Ovary (tissue), 3 donors: ENCODE measurements at regions not wholly inside any gene's neighbourhood (a gene's known extent, or its start where the extent isn't known, plus 50 kb on each side); places are given as distances from the start of the nearest gene placed in this dataset.

Source experiments
- EP300 ChIP-seq: sonication (generic); formaldehyde crosslinking; IDR thresholded peaks from one replicate; pipeline ENCODE4 v1.6.1; 2017; ENCODE audit warnings: antibody characterized with exemption
- POLR2A ChIP-seq: fragments of 450-650 bp; IDR thresholded peaks from one replicate; pipeline ENCODE4 v1.6.1; 2017; ENCODE audit warnings: antibody characterized with exemption, mild to moderate bottlenecking, moderate library complexity
- TF ChIP-seq, protein P1 (sequence below), 3 donors: fragments of 450-650 bp in 2 of 3; fragments of 200-600 bp in 1 of 3; IDR thresholded peaks; one replicate each; pipeline versions ENCODE4 v1.5.1 to v1.8.0; 2016 to 2022; ENCODE audit warnings: antibody characterized with exemption in 3 of 3, mild to moderate bottlenecking in 1 of 3
- donor health status: DM: no; HTN: no; CAD: no.

DNA sequence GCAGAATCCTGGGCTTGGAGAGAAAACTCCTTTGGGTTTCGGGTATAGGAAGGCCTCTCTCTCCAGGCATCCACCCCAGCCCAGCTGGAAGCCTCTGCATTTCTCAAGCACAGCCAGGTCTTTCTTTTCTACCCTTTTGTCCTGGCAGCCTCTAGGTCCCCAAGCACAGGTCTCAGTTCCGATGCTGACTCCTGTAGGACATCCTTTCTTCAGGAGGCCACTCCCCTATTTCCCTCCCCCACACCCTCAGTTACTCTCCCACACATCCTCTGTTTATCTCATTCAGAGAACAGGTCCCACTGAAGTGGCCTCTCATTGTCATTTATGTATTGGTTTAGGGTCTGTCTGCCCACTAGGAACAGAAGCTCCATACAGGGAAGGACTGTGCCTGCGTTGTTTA lies 352.6 kb downstream of the VRK1 start:
- TF ChIP-seq, protein P1, sequence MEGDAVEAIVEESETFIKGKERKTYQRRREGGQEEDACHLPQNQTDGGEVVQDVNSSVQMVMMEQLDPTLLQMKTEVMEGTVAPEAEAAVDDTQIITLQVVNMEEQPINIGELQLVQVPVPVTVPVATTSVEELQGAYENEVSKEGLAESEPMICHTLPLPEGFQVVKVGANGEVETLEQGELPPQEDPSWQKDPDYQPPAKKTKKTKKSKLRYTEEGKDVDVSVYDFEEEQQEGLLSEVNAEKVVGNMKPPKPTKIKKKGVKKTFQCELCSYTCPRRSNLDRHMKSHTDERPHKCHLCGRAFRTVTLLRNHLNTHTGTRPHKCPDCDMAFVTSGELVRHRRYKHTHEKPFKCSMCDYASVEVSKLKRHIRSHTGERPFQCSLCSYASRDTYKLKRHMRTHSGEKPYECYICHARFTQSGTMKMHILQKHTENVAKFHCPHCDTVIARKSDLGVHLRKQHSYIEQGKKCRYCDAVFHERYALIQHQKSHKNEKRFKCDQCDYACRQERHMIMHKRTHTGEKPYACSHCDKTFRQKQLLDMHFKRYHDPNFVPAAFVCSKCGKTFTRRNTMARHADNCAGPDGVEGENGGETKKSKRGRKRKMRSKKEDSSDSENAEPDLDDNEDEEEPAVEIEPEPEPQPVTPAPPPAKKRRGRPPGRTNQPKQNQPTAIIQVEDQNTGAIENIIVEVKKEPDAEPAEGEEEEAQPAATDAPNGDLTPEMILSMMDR (IDR thresholded peaks at IDR 0.05) = no peak
- TF ChIP-seq POLR2A = no peak
- TF ChIP-seq EP300 = no peak
